GM18907 (cell line): ENCODE measurements at regions not wholly inside any gene's neighbourhood (a gene's known extent, or its start where the extent isn't known, plus 50 kb on each side); places are given as distances from the start of the nearest gene placed in this dataset.
"Not testable (repeated sequence)": the region's sequence is repeated elsewhere in the genome, so short reads cannot be mapped to it uniquely, and the experiment has no call there.

ENCODE experiments used
- ATAC-seq: cut with Tn5 transposase; IDR thresholded peaks from one replicate; pipeline ENCODE4 v1.9.1; 2021; ENCODE audit warnings: mild to moderate bottlenecking, moderate library complexity; ENCODE audit not compliant: unreplicated experiment

DNA sequence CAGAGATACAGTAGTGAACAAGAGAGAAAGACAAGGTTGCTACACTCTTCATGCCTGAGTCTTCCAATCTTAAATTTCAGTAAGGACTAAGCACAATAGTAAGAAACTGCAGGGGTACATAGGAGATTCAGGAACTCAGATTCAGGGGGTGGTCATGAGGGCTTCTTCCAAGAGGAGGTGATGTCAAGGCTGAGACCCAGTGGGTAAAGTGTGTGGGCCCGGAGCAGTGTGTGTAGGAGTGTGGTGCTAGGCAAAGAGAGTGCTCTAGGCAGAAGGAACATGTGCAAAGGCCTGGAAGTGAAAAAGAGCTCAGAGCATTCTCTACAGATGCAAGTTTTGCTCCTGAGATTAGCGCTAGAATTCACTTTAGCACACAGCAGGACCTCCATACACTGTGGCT lies 102.9 kb upstream of the SPATA12 start:
- no peak for ATAC-seq

DNA sequence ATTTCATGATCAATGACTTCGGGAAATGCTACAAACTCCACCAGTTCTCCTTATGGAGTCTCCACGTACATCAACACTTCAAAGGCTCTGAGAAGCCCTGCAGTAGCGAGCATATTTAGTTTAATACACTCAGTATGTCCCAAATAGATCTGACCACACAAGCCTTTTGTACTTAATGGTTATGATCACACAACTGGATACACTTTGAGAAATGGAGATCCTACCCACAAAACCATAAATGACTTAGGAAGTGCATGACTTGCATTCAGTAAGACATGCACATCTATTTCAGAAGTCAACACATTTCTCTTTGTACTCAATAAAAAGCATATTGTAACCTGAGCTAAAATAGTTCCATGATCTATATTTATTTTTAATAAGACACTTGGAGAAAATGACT lies 103.6 kb upstream of the SPATA12 start:
- no peak for ATAC-seq

DNA sequence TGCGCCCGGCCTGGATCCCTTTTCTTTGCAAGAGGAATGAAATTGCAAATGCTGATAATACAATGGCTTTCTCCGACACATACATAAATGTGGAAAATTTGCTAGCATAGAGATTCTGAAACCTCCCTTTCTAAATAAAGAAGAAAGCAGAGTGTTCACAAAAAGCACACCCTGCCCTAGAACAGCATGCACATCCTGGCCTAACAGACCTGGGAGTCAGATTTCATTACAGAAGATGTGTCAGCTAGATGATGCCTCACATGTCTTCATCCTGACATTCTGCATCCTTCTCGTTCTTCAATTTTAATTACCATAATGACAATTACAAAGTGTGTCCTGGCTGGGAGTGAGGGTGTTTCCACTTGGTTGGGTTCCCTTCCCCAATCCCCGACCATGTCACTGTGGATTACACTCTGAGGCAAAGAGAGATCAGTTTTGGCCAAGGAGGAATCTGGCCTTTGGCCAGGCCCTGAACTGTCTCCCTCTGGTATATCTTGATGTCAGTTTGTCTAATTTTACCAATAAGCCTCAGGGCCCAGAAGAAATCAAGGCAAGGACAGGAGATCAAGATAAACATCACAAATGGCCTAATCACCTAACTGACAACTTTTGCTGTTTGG lies 104.9 kb upstream of the SPATA12 start:
- no peak for ATAC-seq

DNA sequence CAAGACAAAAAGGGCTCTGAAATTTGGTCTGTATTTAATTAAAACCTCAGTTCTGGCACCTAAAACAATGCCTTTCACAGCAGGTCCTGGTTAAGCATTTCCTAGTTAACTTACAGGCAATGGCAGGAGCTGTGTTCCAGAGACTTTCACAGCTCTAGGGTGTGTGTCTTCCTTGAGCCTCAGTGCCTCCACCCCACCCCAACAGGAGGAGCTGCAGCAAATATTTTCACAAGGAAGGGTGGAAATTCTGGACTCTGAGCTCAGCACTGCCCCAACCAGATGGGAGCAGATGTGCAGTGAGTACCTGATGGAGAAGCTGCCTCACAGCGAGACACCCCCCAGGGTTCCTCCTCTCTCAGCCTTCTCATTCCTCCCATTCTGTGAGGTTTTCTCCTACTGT lies 106.3 kb upstream of the SPATA12 start:
- ATAC-seq = no peak

DNA sequence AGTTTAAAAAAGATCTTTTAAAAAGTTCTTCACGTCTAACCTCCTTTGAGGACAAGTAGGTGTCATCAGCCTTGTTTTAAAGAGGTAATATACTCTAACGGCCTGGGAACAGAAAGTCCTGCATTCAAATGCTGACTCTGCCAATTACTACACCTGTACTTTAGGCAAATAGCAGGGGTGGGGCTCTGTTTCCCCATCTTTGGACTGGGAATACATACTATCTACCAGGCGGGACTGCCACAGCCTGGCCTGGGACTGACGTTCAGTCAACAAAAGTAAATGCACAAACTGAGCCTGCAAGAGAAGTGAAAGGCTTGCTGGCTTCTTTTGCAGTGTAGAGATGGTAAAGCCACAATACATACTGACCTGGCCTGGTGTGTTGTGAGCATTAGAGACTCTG lies 107.6 kb upstream of the SPATA12 start:
- ATAC-seq = no peak

DNA sequence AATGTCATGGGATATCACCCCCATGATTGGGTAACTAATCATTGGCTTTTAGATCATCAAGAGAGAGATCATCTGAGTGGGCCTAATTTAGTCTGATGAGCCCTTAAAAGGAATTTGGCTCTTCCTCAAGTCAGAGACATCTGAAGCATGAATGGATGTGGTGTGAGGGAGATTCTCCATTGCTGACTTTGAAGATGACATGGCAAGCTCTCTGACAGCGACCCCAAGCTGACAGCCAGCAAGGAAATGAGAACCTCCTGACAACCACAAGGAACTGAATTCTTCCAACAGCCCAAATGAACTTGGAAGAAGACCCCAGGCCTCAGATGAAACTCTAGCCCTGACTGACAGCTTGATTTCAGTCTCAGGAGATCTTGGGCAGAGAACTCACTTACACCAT lies 108.4 kb upstream of the SPATA12 start:
- ATAC-seq = no peak

DNA sequence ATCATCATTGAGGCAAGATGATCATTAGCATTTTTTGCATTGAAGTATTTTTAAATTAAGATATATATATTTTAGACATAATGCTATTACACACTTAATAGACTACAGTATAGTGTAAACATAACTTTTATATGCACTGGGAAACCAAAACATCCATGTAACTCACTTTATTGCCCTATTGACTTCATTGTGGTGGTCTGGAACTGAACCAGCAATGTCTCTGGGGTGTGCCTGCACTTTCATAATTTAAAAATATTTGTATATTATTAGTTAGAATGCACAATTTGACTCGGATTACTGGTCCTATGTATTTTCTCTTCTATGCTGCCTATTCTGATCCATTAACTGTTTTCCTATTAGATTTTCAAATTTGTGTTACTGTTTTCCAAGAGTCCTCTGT lies 109.1 kb upstream of the SPATA12 start:
- ATAC-seq = no peak

DNA sequence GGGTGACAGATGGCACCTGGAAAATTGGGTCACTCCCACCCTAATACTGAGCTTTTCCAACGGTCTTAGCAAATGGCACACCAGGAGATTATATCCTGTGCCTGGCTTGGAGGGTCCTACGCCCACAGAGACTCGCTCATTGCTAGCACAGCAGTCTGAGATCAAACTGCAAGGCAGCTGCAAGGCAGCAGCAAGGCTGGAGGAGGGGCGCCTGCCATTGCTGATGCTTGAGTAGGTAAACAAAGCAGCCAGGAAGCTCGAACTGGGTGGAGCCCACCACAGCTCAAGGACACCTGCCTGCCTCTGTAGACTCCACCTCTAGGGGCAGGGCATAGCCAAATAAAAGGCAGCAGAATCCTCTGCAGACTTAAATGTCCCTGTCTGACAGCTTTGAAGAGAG lies 115.1 kb upstream of the SPATA12 start:
- not testable (repeated sequence) for ATAC-seq

DNA sequence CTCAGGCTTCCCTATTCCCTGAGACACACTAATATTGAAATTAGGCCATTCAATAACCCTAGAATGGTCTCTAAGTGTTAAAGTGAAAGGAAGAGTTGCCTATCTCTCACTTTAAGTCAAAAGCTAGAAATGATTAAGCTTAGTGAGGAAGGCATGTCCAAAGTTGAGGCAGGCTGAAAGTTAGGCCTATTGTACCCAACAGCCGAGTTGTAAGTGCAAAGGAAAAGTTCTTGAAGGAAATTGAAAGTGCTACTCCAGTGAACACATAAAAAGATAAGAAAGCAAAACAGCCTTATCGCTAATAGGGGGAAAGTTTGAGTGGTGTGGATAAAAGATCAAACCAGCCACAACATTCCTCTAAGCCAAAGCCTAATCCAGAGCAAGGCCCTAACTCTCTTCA lies 117.9 kb upstream of the SPATA12 start:
- no peak for ATAC-seq

DNA sequence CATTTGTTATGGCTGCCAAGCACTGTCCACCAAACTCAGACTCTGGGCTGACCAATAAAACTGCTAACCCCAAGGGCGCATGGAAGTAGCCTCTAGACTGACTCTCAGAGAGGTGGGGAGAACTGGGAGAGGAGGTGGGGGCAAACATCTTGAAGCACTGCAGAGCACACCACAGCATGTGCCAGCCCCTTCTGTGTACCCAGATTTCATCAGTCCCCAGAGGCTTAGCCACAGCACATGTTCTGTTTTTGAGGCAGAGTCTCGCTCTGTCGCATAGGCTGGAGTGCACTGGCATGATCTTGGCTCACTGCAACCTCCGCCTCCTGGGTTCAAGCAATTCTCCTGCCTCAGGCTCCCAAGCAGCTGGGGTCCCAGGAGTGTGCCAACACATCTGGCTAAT lies 119.5 kb upstream of the SPATA12 start:
- no peak for ATAC-seq

DNA sequence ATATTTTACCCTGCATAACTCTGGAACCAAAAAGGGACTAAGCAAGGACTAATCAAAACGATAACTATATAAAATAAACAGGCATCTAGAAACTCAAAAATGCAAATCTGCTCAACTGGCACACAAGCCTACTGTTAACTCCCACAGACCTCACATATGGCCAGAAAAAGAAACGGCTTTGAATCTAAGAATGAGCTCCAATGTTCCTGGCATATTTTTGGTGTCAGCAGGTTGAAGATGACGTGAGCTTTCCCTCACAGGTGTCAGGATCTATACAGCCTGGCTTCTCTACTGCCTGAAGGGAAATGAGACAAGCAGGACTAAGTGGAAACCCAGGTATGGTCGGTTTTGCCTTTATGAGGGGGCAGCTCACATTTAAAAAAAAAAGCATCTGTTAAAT lies 120.1 kb upstream of the SPATA12 start:
- no peak for ATAC-seq

DNA sequence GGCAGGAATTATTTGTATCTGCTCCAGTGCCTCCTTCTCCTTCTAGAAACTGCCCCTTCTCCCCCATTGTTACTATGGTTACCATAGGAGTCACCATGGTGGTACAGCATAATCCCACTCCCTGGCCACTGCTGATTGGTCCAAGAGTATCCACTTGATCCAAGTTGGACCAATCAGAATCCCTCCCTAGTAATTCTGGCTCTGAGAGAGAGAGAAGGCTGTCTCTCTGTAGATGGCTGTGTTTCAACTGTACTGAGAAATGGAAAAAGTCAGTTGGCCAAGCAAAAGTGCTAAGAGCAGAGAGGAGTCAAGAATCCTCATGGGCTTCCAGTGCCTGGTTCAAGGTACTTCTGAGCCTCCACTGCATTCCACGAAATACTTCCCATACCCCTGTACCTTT lies 120.6 kb upstream of the SPATA12 start:
- no peak for ATAC-seq

DNA sequence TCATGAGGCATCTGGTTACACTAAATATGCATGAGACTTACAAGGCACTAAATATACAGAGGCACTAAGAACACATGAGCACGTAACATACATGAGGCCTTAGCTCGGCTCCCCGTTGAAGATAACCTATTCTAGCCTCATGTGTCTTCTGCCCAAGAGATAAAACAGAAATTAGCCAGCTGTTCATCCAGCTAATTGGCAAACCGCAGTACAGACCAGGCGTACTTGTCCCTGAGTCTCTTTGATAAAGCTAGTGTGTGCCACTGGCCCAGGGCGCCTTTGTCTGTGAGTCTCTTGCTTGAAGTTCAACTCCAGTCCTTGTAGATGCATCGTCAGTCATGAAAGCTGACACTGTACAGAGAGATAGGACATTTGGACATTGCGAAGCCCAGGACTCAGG lies 121.9 kb upstream of the SPATA12 start:
- no peak for ATAC-seq

DNA sequence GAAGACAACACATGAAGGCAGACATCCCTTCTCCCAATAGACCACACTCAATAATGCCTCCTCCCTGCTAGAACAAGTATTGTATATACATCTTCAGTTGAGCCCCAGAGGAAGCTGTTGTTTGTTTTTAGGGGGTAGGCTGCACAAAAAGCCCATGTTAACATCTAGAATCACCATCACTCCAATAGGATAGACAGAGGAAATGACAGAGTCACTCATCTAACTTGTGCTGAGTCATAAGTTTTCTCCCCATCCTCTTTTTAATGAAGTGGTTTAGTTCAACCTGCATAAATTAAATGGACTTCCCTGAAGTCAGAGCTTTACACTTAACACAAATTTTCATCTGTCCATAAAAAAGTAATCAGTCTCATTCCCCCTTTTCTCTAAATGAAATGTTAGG lies 122.9 kb upstream of the SPATA12 start:
- ATAC-seq = no peak

DNA sequence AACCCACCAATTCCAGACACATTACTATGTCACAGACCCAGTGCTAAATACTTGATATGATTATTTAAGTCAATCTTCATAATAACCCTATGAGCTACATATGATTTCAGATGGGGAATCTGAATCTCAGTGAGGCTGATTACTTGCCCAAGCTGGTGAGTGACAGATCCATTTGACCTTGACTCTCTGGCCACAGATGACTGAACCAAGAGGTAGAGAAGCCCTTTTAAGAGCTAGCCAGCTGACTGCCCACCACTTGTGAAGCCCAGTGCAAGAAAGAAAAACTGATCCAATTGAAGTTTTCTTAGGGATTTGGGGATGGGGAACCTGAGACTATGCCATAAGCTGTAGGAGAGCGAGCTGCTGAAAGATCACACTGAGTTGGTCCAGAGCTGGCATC lies 124.7 kb upstream of the SPATA12 start:
- no peak for ATAC-seq

DNA sequence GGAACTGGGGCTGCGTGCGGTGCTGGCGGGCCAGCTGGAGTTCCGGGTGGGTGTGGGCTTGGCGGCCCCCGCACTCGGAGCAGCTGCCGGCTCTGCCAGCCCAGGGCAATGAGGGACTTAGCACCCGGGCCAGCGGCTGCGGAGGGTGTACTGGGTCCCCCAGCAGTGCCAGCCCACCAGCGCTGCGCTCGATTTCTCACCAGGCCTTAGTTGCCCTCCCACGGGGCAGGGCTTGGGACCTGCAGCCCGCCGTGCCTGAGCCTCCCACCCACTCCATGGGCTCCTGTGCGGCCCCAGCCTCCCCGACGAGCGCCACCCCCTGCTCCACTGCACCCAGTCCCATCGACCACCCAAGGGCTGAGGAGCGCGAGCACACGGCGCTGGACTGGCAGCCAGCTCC lies 126.0 kb upstream of the SPATA12 start:
- ATAC-seq = not testable (repeated sequence)

DNA sequence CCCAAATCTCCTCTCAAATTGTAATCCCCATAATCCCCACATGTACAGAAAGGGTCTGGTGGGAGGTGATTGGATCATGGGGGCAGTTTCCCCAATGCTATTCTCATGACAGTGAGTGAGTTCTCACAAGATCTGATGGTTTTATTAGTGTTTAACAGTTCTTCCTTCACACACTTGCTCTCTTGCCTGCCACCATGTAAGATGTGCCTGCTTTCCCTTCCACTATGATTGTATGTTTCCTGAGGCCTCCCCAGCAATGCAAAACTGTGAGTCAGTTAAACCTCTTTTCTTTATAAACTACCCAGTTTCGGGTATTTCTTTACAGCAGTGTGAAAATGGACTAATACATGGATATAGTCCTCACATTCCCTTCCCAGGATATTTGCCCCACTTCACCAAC lies 126.7 kb upstream of the SPATA12 start:
- ATAC-seq = no peak

DNA sequence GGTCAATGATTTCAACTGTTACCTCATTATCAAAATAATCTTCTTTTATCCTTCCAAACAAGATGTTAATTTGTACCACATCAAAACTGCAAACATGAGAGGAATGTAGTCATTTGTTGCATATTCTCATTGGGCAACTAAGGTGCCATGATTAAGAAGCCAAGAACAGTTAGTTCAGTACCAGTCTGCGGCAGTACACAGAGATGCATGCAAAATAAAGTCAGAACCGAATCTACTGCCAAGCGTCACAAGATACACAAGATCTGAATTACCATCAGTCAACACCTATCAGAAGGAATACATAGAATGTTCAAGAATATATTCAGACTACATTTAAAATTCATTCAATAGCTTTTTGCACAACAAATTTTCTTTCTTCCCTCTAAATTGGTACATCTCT lies 127.6 kb upstream of the SPATA12 start:
- ATAC-seq = no peak

DNA sequence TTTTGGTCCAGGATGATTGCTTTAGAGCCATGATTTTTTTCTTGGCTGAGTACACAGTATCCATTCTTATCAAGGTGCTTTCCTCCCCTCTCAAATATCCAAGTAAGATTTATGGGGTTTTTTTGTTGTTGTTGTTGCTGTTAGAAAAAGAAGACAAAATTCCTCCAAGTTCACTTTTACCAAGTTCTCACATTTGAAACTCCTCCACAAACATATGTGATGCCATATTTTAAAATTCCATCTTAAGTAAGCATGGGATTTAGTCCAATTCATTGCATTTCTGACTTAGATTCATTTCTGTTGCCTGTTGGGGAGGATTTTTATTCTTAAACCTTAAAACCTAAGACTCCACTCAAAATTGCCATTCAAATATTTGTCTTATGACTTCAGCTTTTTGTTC lies 128.6 kb upstream of the SPATA12 start:
- ATAC-seq = no peak

DNA sequence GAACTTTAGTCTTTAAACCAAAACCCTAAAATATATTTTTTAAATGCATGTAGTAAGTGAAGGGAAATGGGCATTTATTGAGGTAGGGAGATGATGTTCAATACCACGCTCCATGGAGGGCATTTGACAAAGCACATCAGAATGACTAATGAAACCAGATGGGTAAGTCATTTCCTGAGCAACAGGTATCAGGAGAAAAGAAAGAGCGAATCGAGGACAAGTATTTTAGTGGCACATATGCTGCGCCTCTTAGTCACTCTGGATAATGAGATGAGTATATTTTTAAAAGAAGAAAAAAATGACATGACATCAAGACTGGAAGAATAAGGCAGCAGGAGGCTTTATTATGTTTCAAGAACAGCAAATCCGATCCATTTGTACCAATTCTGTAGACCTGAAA lies 129.0 kb upstream of the ARHGEF3 start:
- ATAC-seq = no peak

DNA sequence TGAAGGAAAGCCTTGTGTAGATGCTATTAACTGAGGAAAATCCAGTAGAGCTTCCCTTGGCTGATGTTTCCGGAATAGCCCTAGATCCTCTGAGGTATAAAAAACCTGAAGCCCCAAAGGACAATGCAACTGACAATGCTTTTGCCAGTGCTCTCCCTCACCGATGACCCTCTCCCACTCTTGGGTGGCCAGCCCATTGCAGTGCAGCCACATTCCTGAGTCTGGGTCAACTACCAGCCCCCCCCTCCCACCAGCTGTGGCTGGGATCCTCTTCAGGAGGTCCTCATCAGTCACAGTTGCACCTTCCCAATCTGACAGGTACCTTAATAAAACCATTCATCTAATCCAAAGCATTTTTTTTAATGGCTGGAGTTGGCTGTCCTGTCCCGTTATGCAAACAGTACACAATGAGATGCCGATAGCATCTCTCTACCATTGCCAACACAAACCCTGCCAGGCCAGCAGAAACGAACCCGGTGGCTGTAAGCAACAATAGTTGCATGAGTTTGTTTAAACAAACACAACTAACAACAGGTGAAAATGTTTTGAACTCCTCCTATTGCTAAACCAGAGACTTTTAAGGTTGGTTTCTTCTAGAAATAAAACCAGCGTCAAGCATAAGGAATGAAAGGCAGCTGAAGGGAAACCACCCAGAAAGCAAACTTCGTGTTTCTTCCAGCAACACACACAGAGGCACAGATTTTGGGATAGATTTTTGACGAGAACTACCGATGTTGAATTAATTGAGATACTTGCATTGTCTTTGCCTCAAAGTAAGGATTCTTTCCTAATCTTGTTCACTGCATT lies 128.3 kb upstream of the ARHGEF3 start:
- no peak for ATAC-seq

DNA sequence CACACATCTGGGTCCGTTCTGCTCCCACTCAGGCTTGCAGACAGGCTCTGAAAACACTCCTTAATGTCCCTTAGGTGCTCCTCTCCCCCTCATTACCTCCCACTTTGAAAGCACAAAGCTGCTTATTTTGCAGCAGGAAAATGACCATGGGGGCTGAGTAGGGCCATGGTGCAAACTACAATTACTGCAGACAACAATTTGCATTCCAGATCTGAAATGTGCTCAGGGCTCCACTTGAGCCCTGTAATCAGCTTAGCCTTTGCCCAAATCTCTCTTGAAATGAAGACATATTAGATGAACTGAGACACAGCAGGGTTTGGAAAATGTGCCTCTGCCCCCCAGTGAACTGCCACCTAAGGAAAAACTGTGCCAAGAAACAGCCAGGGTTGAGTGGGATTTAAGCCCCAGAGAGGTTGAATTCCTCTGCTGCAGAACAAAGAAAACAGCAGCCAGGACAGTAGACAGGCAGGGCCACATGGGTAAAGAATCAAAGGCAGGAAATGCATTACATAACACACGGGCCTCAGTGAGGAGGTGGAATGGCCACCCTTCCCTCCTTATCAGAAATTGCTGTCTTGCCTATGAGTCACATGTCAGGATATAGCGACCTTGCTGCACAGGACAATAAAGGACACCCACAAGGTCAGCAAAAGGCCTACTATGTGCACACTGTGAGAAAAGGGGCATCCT lies 126.8 kb upstream of the ARHGEF3 start:
- no peak for ATAC-seq
